ENCODE measurements at regions not wholly inside any gene's neighbourhood (a gene's known extent, or its start where the extent isn't known, plus 50 kb on each side); places are given as distances from the start of the nearest gene placed in this dataset.

GRCh38 chr6:6486595-6486994 lies 101.9 kb upstream of the LY86 start:
- TF ChIP-seq CTCF (IDR thresholded peaks at IDR 0.05; ENCODE audit: low read depth, low read length) (no peak), EZH2phosphoT487 (IDR thresholded peaks at IDR 0.05; ENCODE audit: low read depth) (no peak)
